Fibroblast of lung (primary cell): ENCODE measurements at regions not wholly inside any gene's neighbourhood (a gene's known extent, or its start where the extent isn't known, plus 50 kb on each side); places are given as distances from the start of the nearest gene placed in this dataset.

ENCODE experiments used
- EZH2 ChIP-seq: IDR thresholded peaks from 2 replicates; pipeline ENCODE4 v1.5.1; 2012; ENCODE audit warnings: low read length, control low read depth, mild to moderate bottlenecking; ENCODE audit errors: missing control alignments
- TF ChIP-seq, protein P1 (sequence below), 2 donors: IDR thresholded peaks in 1 of 2; conservative IDR thresholded peaks in 1 of 2; 1 replicate in 1 of 2; 2 replicates in 1 of 2; pipeline ENCODE4 v1.5.1; 2011 to 2012; ENCODE audit warnings: low read length in 2 of 2, control low read depth in 1 of 2, inconsistent platforms in 1 of 2, low read depth in 1 of 2, mild to moderate bottlenecking in 1 of 2

DNA sequence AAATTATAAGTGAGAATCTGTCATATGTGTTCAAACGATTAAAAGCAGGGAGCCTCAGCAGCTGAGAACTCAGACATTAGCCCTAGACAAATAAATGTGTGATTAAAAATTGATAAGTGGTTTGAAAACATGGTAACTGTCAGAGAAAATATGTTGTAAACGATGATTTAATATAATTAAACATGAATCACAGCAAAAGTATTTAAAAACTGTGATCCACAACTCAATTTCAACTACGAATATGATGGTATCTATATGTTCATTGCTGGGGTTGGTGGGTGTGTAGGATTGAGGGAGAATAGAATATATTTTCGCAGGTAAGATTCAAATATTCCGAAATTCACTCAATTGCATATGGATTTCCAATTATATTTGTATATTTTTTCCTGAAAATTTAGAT, 302.2 kb upstream of the CNTN3 start:
- TF ChIP-seq, protein P1, sequence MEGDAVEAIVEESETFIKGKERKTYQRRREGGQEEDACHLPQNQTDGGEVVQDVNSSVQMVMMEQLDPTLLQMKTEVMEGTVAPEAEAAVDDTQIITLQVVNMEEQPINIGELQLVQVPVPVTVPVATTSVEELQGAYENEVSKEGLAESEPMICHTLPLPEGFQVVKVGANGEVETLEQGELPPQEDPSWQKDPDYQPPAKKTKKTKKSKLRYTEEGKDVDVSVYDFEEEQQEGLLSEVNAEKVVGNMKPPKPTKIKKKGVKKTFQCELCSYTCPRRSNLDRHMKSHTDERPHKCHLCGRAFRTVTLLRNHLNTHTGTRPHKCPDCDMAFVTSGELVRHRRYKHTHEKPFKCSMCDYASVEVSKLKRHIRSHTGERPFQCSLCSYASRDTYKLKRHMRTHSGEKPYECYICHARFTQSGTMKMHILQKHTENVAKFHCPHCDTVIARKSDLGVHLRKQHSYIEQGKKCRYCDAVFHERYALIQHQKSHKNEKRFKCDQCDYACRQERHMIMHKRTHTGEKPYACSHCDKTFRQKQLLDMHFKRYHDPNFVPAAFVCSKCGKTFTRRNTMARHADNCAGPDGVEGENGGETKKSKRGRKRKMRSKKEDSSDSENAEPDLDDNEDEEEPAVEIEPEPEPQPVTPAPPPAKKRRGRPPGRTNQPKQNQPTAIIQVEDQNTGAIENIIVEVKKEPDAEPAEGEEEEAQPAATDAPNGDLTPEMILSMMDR (conservative IDR thresholded peaks at IDR 0.05 in 1 of 2, IDR thresholded peaks at IDR 0.05 in 1 of 2; ENCODE audit: low read depth in 1 of 2, low read length in 2 of 2) = no peak
- TF ChIP-seq EZH2 = no peak
